WTC11 (cell line): ENCODE measurements at regions not wholly inside any gene's neighbourhood (a gene's known extent, or its start where the extent isn't known, plus 50 kb on each side); places are given as distances from the start of the nearest gene placed in this dataset.
"Not testable (repeated sequence)": the region's sequence is repeated elsewhere in the genome, so short reads cannot be mapped to it uniquely, and the experiment has no call there.

Source experiments
- ATAC-seq: fragments of 200-7000 bp; cut with Tn5 transposase; 2 replicates; pipeline ENCODE4 v1.10.0; 2021; ENCODE audit warnings: mild to moderate bottlenecking, moderate library complexity
- CTCF ChIA-PET: fragments of 300-600 bp; sonication (Branson Sonifier 250); formaldehyde crosslinking; loops from one replicate; lab custom pipeline; 2021; ENCODE audit warnings: antibody characterized with exemption; lab: Charles Lee
- POLR2A ChIA-PET: fragments of 350-600 bp; sonication (Branson Sonifier 250); formaldehyde crosslinking; loops from one replicate; lab custom pipeline; 2021; ENCODE audit warnings: antibody characterized with exemption; lab: Charles Lee
- DNase-seq: peaks from one replicate; pipeline ENCODE4 v3.0.0; 2021; ENCODE audit warnings: low spot score
- H3K27ac Mint-ChIP-seq: 2 replicates; pipeline ENCODE4 v1.8.0; 2021; ENCODE audit warnings: mixed read lengths
- H3K27me3 Mint-ChIP-seq: 2 replicates; pipeline ENCODE4 v1.8.0; 2021; ENCODE audit warnings: low read depth, mild to moderate bottlenecking, moderate library complexity, mixed read lengths
- H3K36me3 Mint-ChIP-seq: 2 replicates; pipeline ENCODE4 v1.8.0; 2021; ENCODE audit warnings: mixed read lengths
- H3K4me1 Mint-ChIP-seq: 2 replicates; pipeline ENCODE4 v1.8.0; 2022; ENCODE audit warnings: mixed read lengths
- H3K4me3 Mint-ChIP-seq: 2 replicates; pipeline ENCODE4 v1.8.0; 2021; ENCODE audit warnings: mild to moderate bottlenecking, moderate library complexity, mixed read lengths
- H3K9me3 Mint-ChIP-seq: 2 replicates; pipeline ENCODE4 v1.8.0; 2021; ENCODE audit warnings: mixed read lengths
- AR ChIP-seq: fragments of 250-450 bp; sonication (Bioruptor Pico); IDR thresholded peaks from 2 replicates; pipeline ENCODE4 v1.9.0; 2021; ENCODE audit warnings: mild to moderate bottlenecking
- ATF6 ChIP-seq: sonication (generic); formaldehyde crosslinking; IDR thresholded peaks from 2 replicates; pipeline ENCODE4 v1.8.1; 2023; ENCODE audit warnings: mild to moderate bottlenecking, missing genetic modification reagents
- E2F1 ChIP-seq: sonication (generic); formaldehyde crosslinking; IDR thresholded peaks from 2 replicates; pipeline ENCODE4 v1.8.0; 2022; ENCODE audit warnings: mild to moderate bottlenecking, missing genetic modification reagents
- E2F4 ChIP-seq: sonication (generic); formaldehyde crosslinking; IDR thresholded peaks from 2 replicates; pipeline ENCODE4 v1.8.1; 2022; ENCODE audit warnings: low read depth, mild to moderate bottlenecking, moderate library complexity, missing genetic modification reagents, borderline replicate concordance
- ESRRA ChIP-seq: sonication (generic); formaldehyde crosslinking; IDR thresholded peaks from 2 replicates; pipeline ENCODE4 v1.8.1; 2022; ENCODE audit warnings: mild to moderate bottlenecking, missing genetic modification reagents, borderline replicate concordance
- ETV6 ChIP-seq: sonication (generic); formaldehyde crosslinking; IDR thresholded peaks from 2 replicates; pipeline ENCODE4 v1.8.1; 2022; ENCODE audit warnings: mild to moderate bottlenecking, missing genetic modification reagents
- GTF2I ChIP-seq: fragments of 250-450 bp; sonication (Bioruptor Pico); conservative IDR thresholded peaks from 2 replicates; pipeline ENCODE4 v1.4.0; 2021; ENCODE audit warnings: mild to moderate bottlenecking
- JAZF1 ChIP-seq: fragments of 250-450 bp; sonication (Bioruptor Pico); IDR thresholded peaks from 2 replicates; pipeline ENCODE4 v1.9.0; 2021; ENCODE audit warnings: moderate library complexity, mild to moderate bottlenecking, inconsistent platforms
- JUN ChIP-seq: sonication (generic); formaldehyde crosslinking; IDR thresholded peaks from 2 replicates; pipeline ENCODE4 v1.8.0; 2023; ENCODE audit warnings: mild to moderate bottlenecking, missing genetic modification reagents
- MLX ChIP-seq: sonication (generic); formaldehyde crosslinking; IDR thresholded peaks from 2 replicates; pipeline ENCODE4 v1.8.1; 2023; ENCODE audit warnings: mild to moderate bottlenecking, missing genetic modification reagents, moderate library complexity
- NR1H2 ChIP-seq: sonication (generic); formaldehyde crosslinking; IDR thresholded peaks from 2 replicates; pipeline ENCODE4 v1.9.0; 2021; ENCODE audit warnings: mild to moderate bottlenecking, moderate library complexity, missing genetic modification reagents
- RELA ChIP-seq: sonication (generic); formaldehyde crosslinking; IDR thresholded peaks from 2 replicates; pipeline ENCODE4 v1.8.1; 2022; ENCODE audit warnings: missing genetic modification reagents, mild to moderate bottlenecking, borderline replicate concordance
- SP1 ChIP-seq: sonication (generic); formaldehyde crosslinking; conservative IDR thresholded peaks from 2 replicates; pipeline ENCODE4 v1.8.1; 2022; ENCODE audit warnings: missing genetic modification reagents
- USF2 ChIP-seq: sonication (generic); formaldehyde crosslinking; IDR thresholded peaks from 2 replicates; pipeline ENCODE4 v1.8.1; 2023; ENCODE audit warnings: mild to moderate bottlenecking, missing genetic modification reagents, moderate library complexity
- ZNF263 ChIP-seq: sonication (generic); formaldehyde crosslinking; IDR thresholded peaks from 2 replicates; pipeline ENCODE4 v1.8.1; 2022; ENCODE audit warnings: low read depth, mild to moderate bottlenecking, moderate library complexity, missing genetic modification reagents
- ZNF396 ChIP-seq: fragments of 250-450 bp; sonication (Bioruptor Pico); IDR thresholded peaks from 2 replicates; pipeline ENCODE4 v1.8.0; 2021; ENCODE audit warnings: mild to moderate bottlenecking, moderate library complexity, borderline replicate concordance

GRCh38 chr5:109558364-109558763, 131.4 kb upstream of the MAN2A1 start:
- DNase-seq (no peak), ATAC-seq (no peak)
- Mint-ChIP-seq H3K9me3 (peaks cover 9% of the 10 kb centered on the region), H3K4me3 (no peak overlapping the region), H3K36me3 (no peaks in the 10 kb centered on the region), H3K27me3 (no peaks in the 10 kb centered on the region), H3K27ac (no peak overlapping the region), H3K4me1 (no peaks in the 10 kb centered on the region)
- POLR2A ChIA-PET = no interaction called here
- TF ChIP-seq NR1H2 (CRISPR knock-in tag) (no peak), AR (no peak), USF2 (CRISPR knock-in tag) (no peak)
- CTCF ChIA-PET = no interaction called here

GRCh38 chr5:109553846-109554245, 135.9 kb upstream of the MAN2A1 start:
- TF ChIP-seq ZNF396 (no peak), RELA (no peak), SP1 (CRISPR knock-in tag) (no peak), E2F1 (CRISPR knock-in tag) (no peak), GTF2I (CRISPR knock-in tag) (no peak), JUN (CRISPR knock-in tag) (no peak)
- Mint-ChIP-seq H3K4me1 (no peaks in the 10 kb centered on the region), H3K27ac (no peak overlapping the region), H3K27me3 (no peaks in the 10 kb centered on the region), H3K4me3 (no peak overlapping the region), H3K36me3 (peaks cover 11% of the 10 kb centered on the region), H3K9me3 (peaks cover 37% of the 10 kb centered on the region)
- ATAC-seq = no peak
- no peak for DNase-seq
- CTCF ChIA-PET = no interaction called here
- POLR2A ChIA-PET = no interaction called here

- H3K27ac Mint-ChIP-seq, CTCF ChIA-PET, H3K4me3 Mint-ChIP-seq, DNase-seq, POLR2A ChIA-PET, H3K4me1 Mint-ChIP-seq, H3K27me3 Mint-ChIP-seq, ATAC-seq: not testable (repeated sequence)
- H3K9me3 Mint-ChIP-seq = peaks cover 37% of the 10 kb centered on the region
- H3K36me3 Mint-ChIP-seq = peaks cover 11% of the 10 kb centered on the region
Measured at GRCh38 chr5:109551234-109551633, 138.5 kb upstream of the MAN2A1 start.

GRCh38 chr5:109550077-109550476, 139.7 kb upstream of the MAN2A1 start:
- H3K4me1 Mint-ChIP-seq = no peaks in the 10 kb centered on the region
- ATAC-seq = no peak
- ChIA-PET POLR2A (no interaction called here), CTCF (no interaction called here)
- H3K36me3 Mint-ChIP-seq = peaks cover 11% of the 10 kb centered on the region
- H3K4me3 Mint-ChIP-seq = no peak overlapping the region
- no peak overlapping the region for H3K27ac Mint-ChIP-seq
- TF ChIP-seq MLX (CRISPR knock-in tag) (no peak), JUN (CRISPR knock-in tag) (no peak), USF2 (CRISPR knock-in tag) (no peak), ETV6 (CRISPR knock-in tag) (no peak), ATF6 (CRISPR knock-in tag) (no peak), E2F4 (CRISPR knock-in tag) (no peak), ZNF263 (no peak), JAZF1 (CRISPR knock-in tag) (no peak), ESRRA (no peak)
- peaks cover 40% of the 10 kb centered on the region for H3K9me3 Mint-ChIP-seq
- no peaks in the 10 kb centered on the region for H3K27me3 Mint-ChIP-seq
- DNase-seq = no peak
